DND-41 (cell line): ENCODE measurements at regions not wholly inside any gene's neighbourhood (a gene's known extent, or its start where the extent isn't known, plus 50 kb on each side); places are given as distances from the start of the nearest gene placed in this dataset.

Source experiments
- EZH2 ChIP-seq: IDR thresholded peaks from 3 replicates; pipeline ENCODE4 v1.6.1; 2012; ENCODE audit warnings: borderline replicate concordance, low read depth, mild to moderate bottlenecking, moderate library complexity, low read length, inconsistent platforms; ENCODE audit not compliant: severe bottlenecking
- TF ChIP-seq, protein P1 (sequence below): IDR thresholded peaks from 2 replicates; pipeline ENCODE4 v1.5.1; 2012; ENCODE audit warnings: borderline replicate concordance, low read length, moderate library complexity, mild to moderate bottlenecking; ENCODE audit not compliant: poor library complexity, severe bottlenecking; ENCODE audit errors: extremely low read depth

DNA sequence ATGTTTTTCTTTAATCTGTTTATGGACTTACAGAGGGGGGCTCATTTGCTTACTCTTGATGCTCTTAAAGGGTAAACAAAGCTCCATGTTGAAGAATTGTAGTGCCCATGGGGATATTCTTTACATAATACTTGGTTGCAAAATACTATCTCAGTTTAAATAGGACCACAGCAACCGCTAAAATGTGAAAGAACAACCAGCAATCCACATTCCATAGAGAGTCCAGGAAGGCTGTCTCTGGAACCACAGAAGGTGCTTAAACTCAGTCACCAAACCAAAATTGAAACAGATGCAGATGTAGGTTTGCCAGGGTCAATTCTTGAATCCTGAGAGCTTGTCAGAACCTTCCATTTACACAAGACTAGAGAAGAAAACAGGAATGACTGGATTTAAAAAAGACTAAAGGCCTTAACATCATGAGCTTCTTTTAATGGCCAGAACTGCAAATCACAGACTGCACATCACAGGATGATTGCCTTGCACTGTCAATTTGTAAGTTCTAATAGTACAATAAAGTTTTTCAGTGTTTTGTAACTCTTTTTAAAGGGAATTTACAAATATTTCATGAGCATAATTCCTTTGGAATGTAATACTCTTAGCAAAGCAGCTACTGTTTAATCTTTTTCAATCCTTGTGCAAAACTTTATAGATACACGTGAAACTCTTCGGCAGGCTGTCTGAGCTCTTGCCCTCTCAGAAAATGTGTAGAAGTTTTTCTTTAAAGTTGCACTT is 661.6 kb downstream of the SI start:
- TF ChIP-seq, protein P1, sequence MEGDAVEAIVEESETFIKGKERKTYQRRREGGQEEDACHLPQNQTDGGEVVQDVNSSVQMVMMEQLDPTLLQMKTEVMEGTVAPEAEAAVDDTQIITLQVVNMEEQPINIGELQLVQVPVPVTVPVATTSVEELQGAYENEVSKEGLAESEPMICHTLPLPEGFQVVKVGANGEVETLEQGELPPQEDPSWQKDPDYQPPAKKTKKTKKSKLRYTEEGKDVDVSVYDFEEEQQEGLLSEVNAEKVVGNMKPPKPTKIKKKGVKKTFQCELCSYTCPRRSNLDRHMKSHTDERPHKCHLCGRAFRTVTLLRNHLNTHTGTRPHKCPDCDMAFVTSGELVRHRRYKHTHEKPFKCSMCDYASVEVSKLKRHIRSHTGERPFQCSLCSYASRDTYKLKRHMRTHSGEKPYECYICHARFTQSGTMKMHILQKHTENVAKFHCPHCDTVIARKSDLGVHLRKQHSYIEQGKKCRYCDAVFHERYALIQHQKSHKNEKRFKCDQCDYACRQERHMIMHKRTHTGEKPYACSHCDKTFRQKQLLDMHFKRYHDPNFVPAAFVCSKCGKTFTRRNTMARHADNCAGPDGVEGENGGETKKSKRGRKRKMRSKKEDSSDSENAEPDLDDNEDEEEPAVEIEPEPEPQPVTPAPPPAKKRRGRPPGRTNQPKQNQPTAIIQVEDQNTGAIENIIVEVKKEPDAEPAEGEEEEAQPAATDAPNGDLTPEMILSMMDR = no peak
- TF ChIP-seq EZH2 = no peak
